HCT116 (cell line): ENCODE measurements at regions not wholly inside any gene's neighbourhood (a gene's known extent, or its start where the extent isn't known, plus 50 kb on each side); places are given as distances from the start of the nearest gene placed in this dataset.

Experiments used
- ATAC-seq: fragments of 200-7000 bp; cut with Tn5 transposase; 2 replicates; pipeline ENCODE4 v1.9.1; 2020; ENCODE audit warnings: mild to moderate bottlenecking, moderate library complexity
- BruUV-seq: library from RNA; stranded (reverse); fragments of 400-500 nt; replicated peaks from 2 replicates; lab custom pipeline; 2021; lab: Mats Ljungman, UMichigan
- CTCF ChIA-PET: fragments of 300-600 bp; sonication (Branson Sonifier 250); formaldehyde crosslinking; loops from one replicate; lab custom pipeline; 2021; ENCODE audit warnings: antibody characterized with exemption; lab: Charles Lee
- POLR2A ChIA-PET: fragments of 300-600, 350-600 bp; sonication (Branson Sonifier 250); formaldehyde crosslinking; loops from one replicate; lab custom pipeline; 2021; ENCODE audit warnings: antibody characterized with exemption; lab: Charles Lee
- RAD21 ChIA-PET, 2 experiments: fragments of 300-600 bp; sonication (Branson Sonifier 250); formaldehyde crosslinking; loops; one replicate each; lab custom pipeline; 2023; ENCODE audit warnings: low total read pairs in 2 of 2; ENCODE audit not compliant: uncharacterized antibody in 2 of 2, unreplicated experiment in 2 of 2, low non-redundant PET in 1 of 2; lab: Charles Lee
- DNase-seq: peaks from one replicate; pipeline ENCODE4 v3.0.0-alpha.2; 2010; ENCODE audit warnings: low read depth, low spot score
- H2AFZ ChIP-seq: fragments of 200-600 bp; shearing (Covaris generic), sonication (generic); 2 replicates; pipeline ENCODE4 v1.6.1; 2017; ENCODE audit warnings: low read depth, mixed run types, mixed read lengths, antibody characterized with exemption, low read length; ENCODE audit not compliant: poor library complexity, severe bottlenecking
- H3K27ac ChIP-seq: 2 replicates; pipeline ENCODE4 v1.5.1; 2012; ENCODE audit warnings: low read depth, low read length
- H3K27me3 ChIP-seq: fragments of 200-600 bp; sonication (generic); 2 replicates; pipeline ENCODE4 v1.6.1; 2016; ENCODE audit warnings: mixed run types, low read length, mixed read lengths; ENCODE audit not compliant: insufficient read depth
- H3K36me3 ChIP-seq, 2 experiments: fragments of 200-500 bp in 1 of 2; fragments of 200-600 bp in 1 of 2; sonication (Bioruptor generic) in 1 of 2; sonication (generic) in 1 of 2; 2 replicates each; pipeline versions ENCODE4 v1.5.1 to v1.6.1; 2014 to 2016; ENCODE audit warnings: low read length in 2 of 2, inconsistent platforms in 1 of 2, mixed read lengths in 1 of 2, mixed run types in 1 of 2; ENCODE audit not compliant: insufficient read depth in 2 of 2, control insufficient read depth in 1 of 2
- H3K4me1 ChIP-seq, 2 experiments: fragments of 200-600 bp in 1 of 2; sonication (generic) in 1 of 2; 2 replicates each; pipeline versions ENCODE4 v1.5.1 to v1.6.1; 2012 to 2017; ENCODE audit warnings: low read length in 2 of 2, inconsistent platforms in 1 of 2, mild to moderate bottlenecking in 1 of 2, mixed read lengths in 1 of 2, mixed run types in 1 of 2, moderate library complexity in 1 of 2; ENCODE audit not compliant: insufficient read depth in 2 of 2, control insufficient read depth in 1 of 2
- H3K4me2 ChIP-seq: fragments of 200-600 bp; sonication (generic); 2 replicates; pipeline ENCODE4 v1.6.1; 2017; ENCODE audit warnings: mixed run types, low read length, mixed read lengths
- H3K4me3 ChIP-seq, 2 experiments: fragments of 200-600 bp in 1 of 2; sonication (generic) in 1 of 2; replicated peaks in 1 of 2; 2 replicates each; pipeline ENCODE4 v1.5.1; 2011 to 2016; ENCODE audit warnings: low read length in 2 of 2, control low read depth in 1 of 2, low read depth in 1 of 2, mild to moderate bottlenecking in 1 of 2, mixed read lengths in 1 of 2, mixed run types in 1 of 2
- H3K79me2 ChIP-seq: fragments of 200-600 bp; sonication (generic); 2 replicates; pipeline ENCODE4 v1.6.1; 2017; ENCODE audit warnings: mild to moderate bottlenecking, mixed run types, low read length, moderate library complexity, mixed read lengths; ENCODE audit not compliant: insufficient read depth
- H3K9ac ChIP-seq: fragments of 200-600 bp; sonication (generic); 2 replicates; pipeline ENCODE4 v1.6.1; 2016; ENCODE audit warnings: low read length, mixed read lengths
- H3K9me2 ChIP-seq: fragments of 200-600 bp; sonication (generic), shearing (Covaris generic); 2 replicates; pipeline ENCODE4 v1.6.1; 2017; ENCODE audit warnings: mixed run types, mild to moderate bottlenecking, moderate library complexity; ENCODE audit not compliant: insufficient read depth
- H3K9me3 ChIP-seq, 2 experiments: fragments of 200-500 bp in 1 of 2; fragments of 200-600 bp in 1 of 2; sonication (Bioruptor generic) in 1 of 2; sonication (generic) in 1 of 2; 2 replicates each; pipeline ENCODE4 v1.6.1; 2014 to 2017; ENCODE audit warnings: low read length in 2 of 2, mixed read lengths in 2 of 2, inconsistent platforms in 1 of 2, low read depth in 1 of 2, mild to moderate bottlenecking in 1 of 2, mixed run types in 1 of 2, moderate library complexity in 1 of 2; ENCODE audit not compliant: control insufficient read depth in 1 of 2, insufficient read depth in 1 of 2
- H4K20me1 ChIP-seq: fragments of 200-600 bp; sonication (generic), shearing (Covaris generic); 2 replicates; pipeline ENCODE4 v1.6.1; 2017; ENCODE audit warnings: mixed run types, mild to moderate bottlenecking, moderate library complexity; ENCODE audit not compliant: insufficient read depth
- ATF3 ChIP-seq: IDR thresholded peaks from 2 replicates; pipeline ENCODE4 v1.6.1; 2012
- CEBPB ChIP-seq: IDR thresholded peaks from 2 replicates; pipeline ENCODE4 v1.6.1; 2012; ENCODE audit warnings: low read depth
- EGR1 ChIP-seq: IDR thresholded peaks from 2 replicates; pipeline ENCODE4 v1.6.1; 2012; ENCODE audit warnings: low read depth
- ELF1 ChIP-seq: IDR thresholded peaks from 2 replicates; pipeline ENCODE4 v1.6.1; 2012; ENCODE audit warnings: low read depth, borderline replicate concordance
- EZH2phosphoT487 ChIP-seq: fragments of 200-600 bp; IDR thresholded peaks from 2 replicates; pipeline ENCODE4 v1.6.1; 2018; ENCODE audit warnings: antibody characterized with exemption, borderline replicate concordance
- FOSL1 ChIP-seq: IDR thresholded peaks from 2 replicates; pipeline ENCODE4 v1.6.1; 2012; ENCODE audit warnings: low read depth
- MAX ChIP-seq: IDR thresholded peaks from 2 replicates; pipeline ENCODE4 v1.6.1; 2012
- POLR2A ChIP-seq: IDR thresholded peaks from 2 replicates; pipeline ENCODE4 v1.7.0; 2011; ENCODE audit warnings: borderline replicate concordance; ENCODE audit not compliant: insufficient read depth, insufficient read length; ENCODE audit errors: extremely low read depth
- POLR2AphosphoS5 ChIP-seq: IDR thresholded peaks from 2 replicates; pipeline ENCODE4 v1.6.1; 2011; ENCODE audit warnings: mild to moderate bottlenecking, low read depth, low read length, moderate library complexity
- RAD21 ChIP-seq: IDR thresholded peaks from 2 replicates; pipeline ENCODE4 v1.6.1; 2012; ENCODE audit warnings: low read depth, mild to moderate bottlenecking
- SP1 ChIP-seq: IDR thresholded peaks from 2 replicates; pipeline ENCODE4 v1.6.1; 2012; ENCODE audit warnings: low read depth
- SRF ChIP-seq: IDR thresholded peaks from 2 replicates; pipeline ENCODE4 v1.6.1; 2012; ENCODE audit warnings: low read depth
- TCF7L2 ChIP-seq: IDR thresholded peaks from 2 replicates; pipeline ENCODE4 v1.7.0; 2011; ENCODE audit warnings: borderline replicate concordance, inconsistent platforms; ENCODE audit not compliant: insufficient read depth, insufficient read length; ENCODE audit errors: extremely low read depth
- ZBTB33 ChIP-seq: IDR thresholded peaks from 2 replicates; pipeline ENCODE4 v1.6.1; 2011; ENCODE audit warnings: mild to moderate bottlenecking, low read length, moderate library complexity; ENCODE audit not compliant: insufficient replicate concordance; ENCODE audit errors: extremely low read depth
- ZFX ChIP-seq: fragments of 450-650 bp; IDR thresholded peaks from 2 replicates; pipeline ENCODE4 v1.6.1; 2017
- ZNF274 ChIP-seq: fragments of 200-500 bp; sonication (Bioruptor generic); IDR thresholded peaks from 2 replicates; pipeline ENCODE4 v1.6.1; 2014; ENCODE audit warnings: mild to moderate bottlenecking, low read depth, low read length, inconsistent platforms
- intact Hi-C: fragments of 100-400 bp; cut with micrococcal nuclease; formaldehyde crosslinking; loops from 2 replicates; pipeline ENCODE4 v1.10.0; 2022

- no peak for TF ChIP-seq TCF7L2
- TF ChIP-seq EGR1, result no peak
Measured at GRCh38 chr12:73424484-73424883, 1113.2 kb upstream of the ATXN7L3B start (continued).

DNA sequence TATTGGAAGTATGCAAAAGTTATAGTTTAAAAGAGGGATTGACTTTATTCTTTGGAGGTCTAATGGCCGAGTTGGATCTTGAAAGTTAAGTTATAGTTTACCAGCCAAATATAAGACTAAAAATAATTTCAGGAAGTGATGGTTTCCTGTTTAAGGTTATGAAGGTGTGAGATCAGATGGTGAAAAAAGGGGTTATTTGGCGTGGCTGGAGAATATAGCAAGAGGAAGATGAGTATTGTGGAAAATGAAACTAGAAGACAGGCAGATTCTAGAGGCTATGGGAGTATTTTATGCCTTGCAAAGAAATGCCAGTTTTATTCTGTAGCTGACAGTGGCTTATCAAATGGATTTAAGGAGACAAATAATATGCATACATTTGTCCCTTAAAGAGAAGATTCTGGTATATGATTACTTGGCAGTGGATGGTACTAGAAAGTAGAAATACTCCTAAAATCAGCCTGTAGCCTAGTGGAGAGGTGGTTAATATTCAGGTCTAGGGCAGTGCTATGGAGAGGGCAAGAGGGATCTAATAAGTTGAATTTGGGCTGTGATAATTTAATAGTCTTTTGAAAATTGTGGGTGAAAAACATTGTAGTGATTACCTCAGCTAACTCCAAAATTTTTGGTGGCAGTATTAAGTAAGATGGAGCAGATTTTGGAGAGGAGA is 1091.8 kb upstream of the ATXN7L3B start:
- ChIA-PET POLR2A (no interaction called here), CTCF (no interaction called here), RAD21 (no interaction called here)
- no peaks in the 10 kb centered on the region for H3K79me2 ChIP-seq
- ATAC-seq, result no peak
- no peaks in the 10 kb centered on the region for H3K4me1 ChIP-seq
- no TSS peak for BruUV-seq
- DNase-seq, result no peak
- peak overlapping the region; percentile 58 for H2AFZ ChIP-seq
- H3K27ac ChIP-seq, result no peak overlapping the region
- H3K9me3 ChIP-seq, result no peaks in the 10 kb centered on the region
- no peak for TF ChIP-seq SRF
- no peaks in the 10 kb centered on the region for H3K9me2 ChIP-seq
- H3K9ac ChIP-seq, result no peak overlapping the region
- H3K4me2 ChIP-seq, result no peak overlapping the region
- H4K20me1 ChIP-seq, result no peaks in the 10 kb centered on the region
- no peaks in the 10 kb centered on the region for H3K27me3 ChIP-seq
- H3K36me3 ChIP-seq, result no peaks in the 10 kb centered on the region
- intact Hi-C loops, result no loop called here
- H3K4me3 ChIP-seq, result no peak overlapping the region

GRCh38 chr12:73452672-73453469 is 1084.8 kb upstream of the ATXN7L3B start:
- Histone ChIP-seq H3K79me2 (no peaks in the 10 kb centered on the region), H3K27ac (no peak overlapping the region), H3K9me2 (no peaks in the 10 kb centered on the region), H3K4me1 (no peaks in the 10 kb centered on the region), H3K36me3 (no peaks in the 10 kb centered on the region), H4K20me1 (no peaks in the 10 kb centered on the region), H3K9me3 (no peaks in the 10 kb centered on the region), H3K9ac (no peak overlapping the region), H3K27me3 (no peaks in the 10 kb centered on the region), H3K4me3 (no peak overlapping the region), H3K4me2 (no peak overlapping the region), H2AFZ (no peak overlapping the region)
- ATAC-seq (no peak), DNase-seq (no peak)
- POLR2A ChIA-PET, result no interaction called here
- BruUV-seq, result no TSS peak
- CTCF ChIA-PET, result no interaction called here
- RAD21 ChIA-PET, result no interaction called here
- intact Hi-C loops, result no loop called here
- no peak for TF ChIP-seq EZH2phosphoT487
- TF ChIP-seq POLR2AphosphoS5, result no peak
- no peak for TF ChIP-seq ELF1
- TF ChIP-seq TCF7L2, result no peak
- no peak for TF ChIP-seq CEBPB
- no peak for TF ChIP-seq FOSL1
- TF ChIP-seq ZNF274, result no peak
- no peak for TF ChIP-seq SRF
- TF ChIP-seq ZBTB33, result no peak
- TF ChIP-seq EGR1, result no peak
- no peak for TF ChIP-seq SP1
- TF ChIP-seq MAX, result no peak
- TF ChIP-seq POLR2A, result no peak
- no peak for TF ChIP-seq ATF3
- TF ChIP-seq RAD21, result no peak
- TF ChIP-seq ZFX, result no peak
